Hindlimb muscle (tissue), 1 donor: ENCODE measurements at regions not wholly inside any gene's neighbourhood (a gene's known extent, or its start where the extent isn't known, plus 50 kb on each side); places are given as distances from the start of the nearest gene placed in this dataset.

Source experiments
- DNase-seq: peaks from one replicate; pipeline ENCODE4 v3.0.0-alpha.2; 2013

DNA sequence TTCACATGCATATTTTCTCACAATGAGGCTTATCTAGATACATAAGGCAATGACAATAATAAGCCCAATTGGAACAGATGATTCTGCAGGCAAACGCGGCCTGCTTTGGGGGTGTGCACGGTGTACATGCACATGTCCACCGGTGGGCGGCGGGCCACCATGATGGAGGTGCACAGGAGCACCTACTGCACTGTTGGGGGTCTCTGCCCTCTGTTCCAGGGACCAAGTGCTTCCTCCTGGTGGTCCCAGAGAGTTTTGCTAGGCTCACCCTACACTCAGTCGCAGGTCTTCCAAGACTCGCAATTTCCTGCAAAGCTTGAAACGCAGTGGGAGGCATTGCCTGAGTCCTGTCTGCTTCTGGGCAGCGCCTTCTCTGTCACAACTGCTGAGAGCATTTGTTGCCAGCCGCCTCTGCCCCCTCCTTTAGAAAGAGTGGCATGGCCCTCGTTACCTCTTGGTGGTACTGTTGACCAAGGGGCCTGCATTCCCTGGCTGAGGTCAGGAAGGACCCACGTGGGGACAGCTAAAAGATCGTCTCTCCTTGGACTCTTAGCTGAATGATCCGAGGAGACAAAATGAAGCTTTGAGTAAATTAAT, 135.3 kb downstream of the ERMARD start:
- DNase-seq = no peak

- DNase-seq = no peak
Observed at GRCh38 chr6:169885831-169886230, 134.4 kb downstream of the ERMARD start.

GRCh38 chr6:169885131-169885530, 133.7 kb downstream of the ERMARD start:
- no peak for DNase-seq

GRCh38 chr6:169884158-169884557, 132.7 kb downstream of the ERMARD start:
- no peak for DNase-seq

DNA sequence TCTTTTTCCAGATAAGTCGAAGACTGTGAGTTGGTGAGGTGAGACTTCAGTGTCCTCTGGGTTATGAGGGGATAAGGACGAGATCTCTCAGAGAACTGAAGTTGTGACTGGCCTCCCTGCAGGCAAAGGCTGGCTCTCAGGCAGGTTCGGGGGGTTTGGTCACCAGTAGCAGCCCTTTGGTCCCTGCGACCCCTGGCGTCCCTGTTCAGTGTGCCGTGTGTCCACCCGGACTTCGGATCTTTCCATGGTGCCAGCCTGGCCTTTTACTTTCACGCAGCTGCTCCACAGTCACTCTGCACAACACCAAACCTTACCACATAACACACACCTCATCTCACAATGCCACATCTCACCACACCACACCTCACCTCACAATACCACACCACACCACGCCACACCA, 131.9 kb downstream of the ERMARD start:
- DNase-seq = no peak

- DNase-seq = no peak
Observed at GRCh38 chr6:169881976-169882375, 130.6 kb downstream of the ERMARD start.

DNA sequence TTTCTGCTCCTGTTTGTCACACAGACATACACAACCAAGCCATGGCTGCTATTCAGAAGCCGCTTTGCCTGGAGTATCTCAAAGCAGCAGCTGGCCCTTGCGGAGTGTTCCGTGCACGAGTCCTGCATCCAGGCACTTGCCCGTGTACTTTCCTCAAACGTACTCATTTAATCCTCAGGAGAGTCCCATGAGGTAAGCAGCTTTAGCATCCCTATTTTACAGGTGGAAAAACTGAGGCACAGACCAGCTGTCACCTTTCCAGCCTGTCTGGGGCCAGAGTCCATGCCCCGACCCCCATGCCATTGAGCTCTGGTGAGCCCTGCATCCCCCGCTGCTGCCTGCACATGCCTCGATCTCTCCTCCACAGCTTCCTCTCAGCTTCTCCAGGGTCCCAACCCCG, 130.0 kb downstream of the ERMARD start:
- DNase-seq = no peak

DNA sequence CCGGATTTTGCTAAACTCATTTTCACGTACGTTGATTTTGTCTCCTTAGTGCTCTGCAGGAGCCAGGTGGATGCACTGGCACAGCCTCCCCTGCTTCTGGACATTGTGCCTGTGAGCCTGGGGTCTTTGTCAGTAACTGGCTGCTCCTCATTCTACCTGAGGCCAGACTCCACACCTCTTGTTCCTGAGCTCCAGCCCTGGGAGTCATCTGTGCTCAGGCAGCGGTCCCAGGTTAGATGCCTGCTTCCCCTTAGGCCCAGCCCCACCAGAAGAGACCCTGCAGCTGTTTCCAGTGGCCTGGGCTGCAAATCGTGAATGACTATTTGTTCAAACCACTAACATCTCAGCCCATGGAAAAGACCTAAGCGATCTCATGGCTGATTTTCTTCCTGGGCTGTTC, 129.1 kb downstream of the ERMARD start:
- DNase-seq = no peak

- DNase-seq = no peak
Observed at GRCh38 chr6:169869301-169869700, 117.9 kb downstream of the ERMARD start.

DNA sequence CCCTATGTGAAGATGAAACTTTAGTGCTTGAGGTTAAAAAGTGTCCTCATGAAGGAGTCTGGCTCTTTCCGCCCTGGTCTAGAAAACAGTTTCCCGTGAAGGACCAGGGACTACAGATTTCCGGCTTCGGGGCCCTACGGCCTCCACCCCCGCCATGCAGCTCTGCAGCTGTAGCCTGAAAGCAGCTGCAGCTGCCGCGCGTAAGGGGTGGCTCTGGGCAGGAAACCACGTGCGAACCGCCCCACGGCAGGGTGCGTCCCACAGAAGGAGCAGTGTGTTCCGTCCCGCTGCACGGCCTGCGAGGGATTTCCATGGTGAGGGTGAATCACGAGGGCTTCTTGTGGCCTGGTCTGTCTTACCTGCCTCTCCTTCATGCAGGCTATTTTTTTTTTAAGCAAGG, 117.0 kb downstream of the ERMARD start:
- peak; percentile 46 for DNase-seq

DNA sequence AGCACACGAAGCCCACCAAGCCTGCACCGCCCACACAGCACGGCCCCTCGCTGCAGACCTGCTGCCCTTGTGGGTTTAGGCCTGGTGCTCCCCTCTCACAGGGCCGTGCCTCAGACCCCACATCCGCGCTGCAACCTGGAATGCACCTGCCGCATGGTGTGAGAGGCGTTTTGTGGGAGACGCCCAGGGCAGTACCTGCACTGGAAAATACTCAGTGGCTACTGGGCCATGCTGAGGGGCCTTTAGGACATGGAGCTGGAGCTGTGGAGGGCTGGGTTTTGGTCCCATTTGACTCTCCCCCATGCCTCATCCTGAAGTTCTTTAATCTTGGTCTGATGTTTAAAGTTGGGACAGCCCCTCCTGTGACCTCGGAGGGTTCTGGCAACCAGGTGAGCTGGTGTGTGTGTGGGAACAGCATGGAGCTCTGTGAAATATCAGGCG, 116.3 kb downstream of the ERMARD start:
- DNase-seq = no peak

- DNase-seq = no peak
Observed at GRCh38 chr6:169866668-169867521, 115.5 kb downstream of the ERMARD start.

- no peak for DNase-seq
Observed at GRCh38 chr6:169866140-169866534, 114.7 kb downstream of the ERMARD start.

GRCh38 chr6:169865346-169866139, 114.1 kb downstream of the ERMARD start:
- no peak for DNase-seq

DNA sequence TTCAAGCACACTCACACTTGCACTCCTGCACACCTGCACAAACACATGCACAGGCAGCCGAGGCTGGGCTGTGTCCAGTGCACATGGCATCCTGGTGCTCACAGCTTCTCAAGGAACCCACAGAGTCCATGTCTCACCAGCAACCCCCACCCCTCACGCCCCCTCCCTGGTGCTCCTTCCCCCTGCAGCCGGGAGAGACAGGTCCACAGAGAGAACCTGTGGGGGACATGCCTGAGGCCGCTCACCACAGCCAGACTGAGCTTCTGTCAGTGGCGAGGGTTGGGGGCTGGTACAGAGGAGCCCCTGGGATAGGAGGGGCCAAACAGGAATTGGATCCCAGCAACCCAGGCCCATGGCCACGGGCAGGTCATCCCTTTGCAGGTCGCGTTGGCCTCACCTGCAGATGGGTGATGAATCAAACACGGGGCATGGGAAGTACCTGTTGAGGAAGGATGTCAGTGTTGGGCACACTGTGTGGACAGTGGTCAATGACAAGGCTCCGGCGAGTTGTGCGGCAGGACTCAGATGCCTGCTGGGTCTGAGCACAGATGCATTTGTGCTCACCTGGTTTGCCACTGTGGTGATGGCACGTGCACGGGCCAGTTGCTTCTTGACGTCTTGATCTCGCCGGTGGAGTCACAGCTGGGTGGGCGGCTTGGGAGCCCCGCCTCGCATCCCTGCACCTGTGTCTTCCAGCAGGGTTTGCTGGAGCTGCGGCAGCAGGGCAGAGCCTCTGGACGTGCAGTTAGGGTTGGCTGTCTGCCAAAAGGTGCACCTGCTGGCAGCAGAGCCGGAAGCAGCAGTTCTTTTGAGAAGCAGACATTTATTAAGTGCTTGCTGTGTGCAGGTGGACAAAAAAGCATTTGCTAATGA, 113.0 kb downstream of the ERMARD start:
- no peak for DNase-seq

- no peak for DNase-seq
Observed at GRCh38 chr6:169863710-169864109, 112.3 kb downstream of the ERMARD start.

- no peak for DNase-seq
Observed at GRCh38 chr6:169862892-169863525, 111.6 kb downstream of the ERMARD start.

- DNase-seq = no peak
Observed at GRCh38 chr6:169862043-169862891, 110.8 kb downstream of the ERMARD start.

DNA sequence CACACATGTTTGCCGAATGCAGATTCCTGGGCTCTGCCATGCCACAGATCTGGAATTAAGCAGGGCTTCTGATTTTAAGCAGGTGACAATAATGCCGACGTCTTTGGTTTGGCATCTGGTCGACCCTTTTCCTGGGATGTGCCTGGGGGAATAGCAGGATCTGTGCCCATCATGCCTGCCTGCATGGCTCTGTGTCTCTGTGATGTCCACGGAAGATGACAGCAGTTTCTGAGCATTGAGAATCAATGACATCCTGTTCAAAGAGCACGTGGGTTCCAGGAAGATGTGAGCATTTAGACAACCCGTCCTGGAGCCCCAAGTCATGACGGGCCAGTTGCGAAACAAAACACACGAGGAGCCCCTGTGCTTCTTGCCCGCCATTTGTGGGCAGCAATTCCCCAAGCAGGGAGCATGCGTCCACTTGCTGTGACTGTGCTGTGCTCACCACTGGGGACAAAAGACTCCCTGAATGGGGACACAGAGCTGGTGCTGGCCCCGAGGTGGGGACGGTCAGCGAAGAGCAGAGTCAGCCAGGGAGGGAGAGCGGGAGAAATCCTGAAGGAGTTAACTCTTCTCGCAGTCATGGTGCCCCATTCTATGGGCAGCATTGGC, 110.1 kb downstream of the ERMARD start:
- no peak for DNase-seq

DNA sequence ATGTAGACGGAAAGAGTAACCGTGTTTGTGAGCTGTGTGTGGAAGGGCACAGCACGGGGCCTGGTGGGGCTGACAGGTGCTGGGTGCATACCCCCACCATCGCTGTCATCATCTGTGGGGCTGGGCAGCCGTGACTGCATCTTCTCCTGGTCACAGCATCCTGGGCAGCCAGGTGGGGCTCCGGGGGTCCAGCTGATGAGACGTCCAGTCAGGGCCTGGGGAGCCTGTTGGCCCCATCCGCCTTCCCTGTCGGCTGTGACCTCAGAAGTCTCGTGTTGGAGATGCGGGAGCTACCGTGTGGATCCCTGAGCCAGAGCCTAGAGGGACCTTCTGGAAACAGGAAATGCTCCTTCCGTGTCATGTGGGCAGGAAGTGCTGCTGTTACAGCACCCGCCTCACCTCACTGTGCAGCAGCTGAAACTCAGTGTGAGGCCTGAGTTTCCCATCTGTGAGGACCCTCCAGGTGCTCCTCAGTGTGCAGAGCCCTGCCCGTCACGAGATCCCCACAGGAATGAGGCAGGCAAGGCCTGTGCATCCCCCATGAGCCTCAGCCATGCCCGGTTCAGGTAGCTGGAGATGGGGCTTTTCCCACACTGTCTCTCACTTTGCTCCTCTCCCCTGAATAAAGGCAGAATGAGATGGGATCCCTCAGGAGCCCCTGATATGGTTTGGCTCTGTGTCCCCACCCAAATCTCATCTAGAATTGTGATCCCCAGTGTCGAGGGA, 108.7 kb downstream of the ERMARD start:
- no peak for DNase-seq
